Astrocyte of the spinal cord (primary cell): ENCODE measurements at regions not wholly inside any gene's neighbourhood (a gene's known extent, or its start where the extent isn't known, plus 50 kb on each side); places are given as distances from the start of the nearest gene placed in this dataset.

ENCODE experiments used
- DNase-seq: peaks from one replicate; pipeline ENCODE4 v3.0.0; 2011; ENCODE audit warnings: low read depth, low spot score
- H3K4me3 ChIP-seq: 2 replicates; pipeline ENCODE4 v1.5.1; 2011; ENCODE audit warnings: low read depth, mild to moderate bottlenecking, low read length, moderate library complexity
- in situ Hi-C: cut with HindIII; loops from 2 replicates; pipeline ENCODE4 v1.10.0; 2017; ENCODE audit warnings: low sequenced_read_pairs
- TF ChIP-seq, protein P1 (sequence below): IDR thresholded peaks from 2 replicates; pipeline ENCODE4 v1.5.1; 2012; ENCODE audit warnings: low read depth, mild to moderate bottlenecking, low read length, inconsistent platforms

GRCh38 chr2:146433116-146433875, 1411.5 kb upstream of the ACVR2A start:
- H3K4me3 ChIP-seq, result no peak overlapping the region
- in situ Hi-C loops, result no loop called here
- no peak for DNase-seq
- TF ChIP-seq, protein P1, sequence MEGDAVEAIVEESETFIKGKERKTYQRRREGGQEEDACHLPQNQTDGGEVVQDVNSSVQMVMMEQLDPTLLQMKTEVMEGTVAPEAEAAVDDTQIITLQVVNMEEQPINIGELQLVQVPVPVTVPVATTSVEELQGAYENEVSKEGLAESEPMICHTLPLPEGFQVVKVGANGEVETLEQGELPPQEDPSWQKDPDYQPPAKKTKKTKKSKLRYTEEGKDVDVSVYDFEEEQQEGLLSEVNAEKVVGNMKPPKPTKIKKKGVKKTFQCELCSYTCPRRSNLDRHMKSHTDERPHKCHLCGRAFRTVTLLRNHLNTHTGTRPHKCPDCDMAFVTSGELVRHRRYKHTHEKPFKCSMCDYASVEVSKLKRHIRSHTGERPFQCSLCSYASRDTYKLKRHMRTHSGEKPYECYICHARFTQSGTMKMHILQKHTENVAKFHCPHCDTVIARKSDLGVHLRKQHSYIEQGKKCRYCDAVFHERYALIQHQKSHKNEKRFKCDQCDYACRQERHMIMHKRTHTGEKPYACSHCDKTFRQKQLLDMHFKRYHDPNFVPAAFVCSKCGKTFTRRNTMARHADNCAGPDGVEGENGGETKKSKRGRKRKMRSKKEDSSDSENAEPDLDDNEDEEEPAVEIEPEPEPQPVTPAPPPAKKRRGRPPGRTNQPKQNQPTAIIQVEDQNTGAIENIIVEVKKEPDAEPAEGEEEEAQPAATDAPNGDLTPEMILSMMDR, result no peak

DNA sequence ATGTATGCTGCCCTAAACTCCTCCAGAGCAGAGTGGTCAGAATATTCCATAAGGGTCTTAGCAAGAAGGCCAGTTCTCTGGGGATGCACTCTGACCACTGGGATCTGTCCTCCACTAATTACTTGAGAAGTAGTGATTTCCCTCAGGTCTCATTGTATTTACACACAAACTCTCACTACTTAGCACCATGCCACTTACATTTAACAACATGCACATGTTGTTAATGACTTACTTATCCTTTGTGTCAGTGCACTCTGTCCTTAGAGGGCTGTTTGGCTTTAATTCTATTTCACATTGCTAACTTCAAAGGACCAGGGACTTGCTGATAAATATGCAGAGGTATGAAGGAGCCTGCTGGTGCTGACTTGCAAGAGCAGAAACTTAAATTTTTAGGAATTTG, 1415.5 kb upstream of the ACVR2A start:
- TF ChIP-seq, protein P1, result no peak
- H3K4me3 ChIP-seq, result no peak overlapping the region
- in situ Hi-C loops, result no loop called here
- DNase-seq, result no peak

DNA sequence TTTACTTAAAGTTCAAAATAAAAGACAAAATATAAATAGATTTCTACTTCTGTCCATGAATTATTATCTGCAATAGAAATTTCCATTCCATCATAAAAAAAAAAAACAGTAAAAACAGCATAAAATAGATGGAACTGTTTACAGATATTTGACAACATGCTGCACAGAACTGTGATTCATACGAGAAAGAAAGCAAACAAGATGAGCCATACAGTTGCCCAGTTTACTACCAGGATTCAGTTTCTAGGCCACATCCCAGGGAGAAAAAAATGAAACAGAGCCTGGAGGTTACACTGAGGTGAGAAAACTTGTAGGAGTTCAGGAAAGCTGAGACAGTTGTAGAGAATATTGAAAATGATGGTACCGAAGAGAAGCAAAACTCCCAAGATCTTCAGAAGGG, 1426.9 kb upstream of the ACVR2A start:
- TF ChIP-seq, protein P1, result no peak
- no peak overlapping the region for H3K4me3 ChIP-seq
- in situ Hi-C loops, result no loop called here
- DNase-seq, result no peak

- DNase-seq, result no peak
- no peak overlapping the region for H3K4me3 ChIP-seq
- TF ChIP-seq, protein P1, result no peak
- in situ Hi-C loops, result no loop called here
These were observed 1429.5 kb upstream of the ACVR2A start for GRCh38 chr2:146415291-146415690.

- no peak overlapping the region for H3K4me3 ChIP-seq
- DNase-seq, result no peak
- in situ Hi-C loops, result no loop called here
- TF ChIP-seq, protein P1, result no peak
These were observed 1430.4 kb upstream of the ACVR2A start for GRCh38 chr2:146414456-146414855.

- no peak for DNase-seq
- in situ Hi-C loops, result no loop called here
- TF ChIP-seq, protein P1, result no peak
These were observed 1431.7 kb upstream of the ACVR2A start for GRCh38 chr2:146413086-146413610.

More at GRCh38 chr2:146413086-146413610, 1431.7 kb upstream of the ACVR2A start:
- H3K4me3 ChIP-seq, result no peak overlapping the region
